HepG2 (cell line): ENCODE measurements at regions not wholly inside any gene's neighbourhood (a gene's known extent, or its start where the extent isn't known, plus 50 kb on each side); places are given as distances from the start of the nearest gene placed in this dataset.
"Not testable (repeated sequence)": the region's sequence is repeated elsewhere in the genome, so short reads cannot be mapped to it uniquely, and the experiment has no call there.

Experiments
- ATAC-seq: fragments of 200-7000 bp; cut with Tn5 transposase; 3 replicates; pipeline ENCODE4 v1.9.1; 2020; ENCODE audit warnings: mild to moderate bottlenecking, moderate library complexity
- BruUV-seq: library from RNA; stranded (reverse); fragments of 400-500 nt; replicated peaks from 2 replicates; lab custom pipeline; 2021; lab: Mats Ljungman, UMichigan
- CTCF ChIA-PET: fragments of 300-600 bp; formaldehyde crosslinking; extraction: SDS; loops from one replicate; lab custom pipeline; 2021; ENCODE audit warnings: low total read pairs, inconsistent platforms, low intra/inter-chr PET ratio; lab: Yijun Ruan, JAX
- POLR2A ChIA-PET: fragments of 350-600 bp; sonication (Branson Sonifier 250); formaldehyde crosslinking; loops from one replicate; lab custom pipeline; 2020; ENCODE audit warnings: antibody characterized with exemption, inconsistent platforms; lab: Yijun Ruan, JAX
- DNase-seq: peaks from one replicate; pipeline ENCODE4 v3.0.0-alpha.2; 2015; ENCODE audit warnings: low spot score
- FAIRE-seq: peaks from 3 replicates; lab custom pipeline; 2011; peaks lifted over from hg19 to GRCh38; lab: Jason Lieb, UNC
- H2AFZ ChIP-seq: one replicate; pipeline ENCODE4 v1.6.1; 2011; ENCODE audit warnings: low read length, inconsistent platforms
- H3K27ac ChIP-seq: fragments of 300-600 bp; 3 replicates; pipeline ENCODE4 v1.8.0; 2011; ENCODE audit warnings: mixed run types, mild to moderate bottlenecking, mixed read lengths, low read length, inconsistent platforms; ENCODE audit not compliant: insufficient read depth; ENCODE audit errors: extremely low read length
- H3K27me3 ChIP-seq, 2 experiments: fragments of 200-600 bp in 1 of 2; 2 replicates in 1 of 2; 3 replicates in 1 of 2; pipeline versions ENCODE4 v1.6.0 to v1.8.0; 2011; ENCODE audit warnings: low read length in 2 of 2, mild to moderate bottlenecking in 2 of 2, moderate library complexity in 2 of 2, inconsistent platforms in 1 of 2; ENCODE audit not compliant: insufficient read depth in 2 of 2, control insufficient read depth in 1 of 2
- H3K36me3 ChIP-seq, 2 experiments: fragments of 200-600 bp in 1 of 2; replicated peaks in 1 of 2; 2 replicates in 1 of 2; 3 replicates in 1 of 2; pipeline versions ENCODE4 v1.5.1 to v1.8.0; 2011; ENCODE audit warnings: low read length in 2 of 2, inconsistent platforms in 1 of 2; ENCODE audit not compliant: insufficient read depth in 2 of 2, control insufficient read depth in 1 of 2
- H3K4me1 ChIP-seq: 2 replicates; pipeline ENCODE4 v1.5.1; 2012; ENCODE audit warnings: low read length, inconsistent platforms; ENCODE audit not compliant: insufficient read depth
- H3K4me2 ChIP-seq: 2 replicates; pipeline ENCODE4 v1.6.0; 2011; ENCODE audit warnings: low read depth, low read length, inconsistent platforms
- H3K4me3 ChIP-seq, 3 experiments: fragments of 200-600 bp in 1 of 3; sonication (generic), shearing (Covaris generic) in 1 of 3; replicated peaks in 1 of 3; 2 replicates each; pipeline ENCODE4 v1.5.1; 2011 to 2016; ENCODE audit warnings: low read length in 3 of 3, inconsistent platforms in 2 of 3, low read depth in 2 of 3, mild to moderate bottlenecking in 2 of 3, control low read depth in 1 of 3, mixed read lengths in 1 of 3; ENCODE audit not compliant: insufficient read depth in 1 of 3
- H3K79me2 ChIP-seq: one replicate; pipeline ENCODE4 v1.6.1; 2011; ENCODE audit warnings: low read length, inconsistent platforms; ENCODE audit not compliant: insufficient read depth
- H3K9ac ChIP-seq: 2 replicates; pipeline ENCODE4 v1.6.0; 2011; ENCODE audit warnings: mild to moderate bottlenecking, low read depth, low read length, inconsistent platforms; ENCODE audit not compliant: insufficient read depth
- H3K9me3 ChIP-seq: 2 replicates; pipeline ENCODE4 v1.5.1; 2012; ENCODE audit warnings: mild to moderate bottlenecking, low read length
- H4K20me1 ChIP-seq: 2 replicates; pipeline ENCODE4 v1.6.0; 2011; ENCODE audit warnings: inconsistent platforms, mild to moderate bottlenecking, low read length, moderate library complexity; ENCODE audit not compliant: insufficient read depth
- NPAS2 ChIP-seq: sonication (generic); formaldehyde crosslinking; IDR thresholded peaks from 2 replicates; pipeline ENCODE4 v1.8.0; 2022; ENCODE audit warnings: mild to moderate bottlenecking, missing genetic modification reagents, borderline replicate concordance
- POLR2G ChIP-seq: fragments of 200-400 bp; formaldehyde crosslinking; IDR thresholded peaks from 2 replicates; pipeline ENCODE4 v1.6.1; 2018; ENCODE audit warnings: mild to moderate bottlenecking, low read depth, low read length, moderate library complexity
- RBFOX2 ChIP-seq: fragments of 200-400 bp; formaldehyde crosslinking; IDR thresholded peaks from 2 replicates; pipeline ENCODE4 v1.6.1; 2017; ENCODE audit warnings: low read depth, mild to moderate bottlenecking, low read length
- RFXANK ChIP-seq: IDR thresholded peaks from 2 replicates; pipeline ENCODE4 v1.6.1; 2016
- SRSF4 ChIP-seq: fragments of 200-400 bp; formaldehyde crosslinking; IDR thresholded peaks from one replicate; pipeline ENCODE4 v1.6.1; 2018; ENCODE audit warnings: mild to moderate bottlenecking, low read depth, low read length, moderate library complexity; ENCODE audit not compliant: poor library complexity, severe bottlenecking
- TEAD2 ChIP-seq: sonication (generic); formaldehyde crosslinking; IDR thresholded peaks from 2 replicates; pipeline ENCODE4 v1.9.0; 2021; ENCODE audit warnings: missing genetic modification reagents
- ZNF343 ChIP-seq: sonication (generic); formaldehyde crosslinking; IDR thresholded peaks from 2 replicates; pipeline ENCODE4 v1.4.0; 2020; ENCODE audit warnings: mild to moderate bottlenecking, missing genetic modification reagents
- ZNF776 ChIP-seq: sonication (generic); formaldehyde crosslinking; IDR thresholded peaks from 2 replicates; pipeline ENCODE4 v1.4.0; 2020; ENCODE audit warnings: mild to moderate bottlenecking, missing genetic modification reagents
- ZNF777 ChIP-seq: sonication (generic); formaldehyde crosslinking; IDR thresholded peaks from 2 replicates; pipeline ENCODE4 v1.4.0; 2020; ENCODE audit warnings: missing genetic modification reagents
- WGBS: methylation state at CpG from one replicate; pipeline ENCODE4 v1.1.6; 2017; ENCODE audit warnings: low lambda C conversion rate; 5-methylcytosine and 5-hydroxymethylcytosine counted together
- in situ Hi-C: cut with HindIII; loops from 2 replicates; pipeline ENCODE4 v1.10.0; 2017; ENCODE audit warnings: low pct_unique_long_range_greater_than_20kb; ENCODE audit not compliant: extremely low pct_ligation_motif_present
- intact Hi-C: fragments of 100-400 bp; cut with micrococcal nuclease; formaldehyde crosslinking; loops from one replicate; pipeline ENCODE4 v1.10.0; 2022; ENCODE audit not compliant: unreplicated experiment
- TF ChIP-seq, protein P1 (sequence below): IDR thresholded peaks from 2 replicates; pipeline ENCODE4 v1.6.1; 2016; ENCODE audit warnings: low read depth, missing genetic modification reagents, missing compliant biosample characterization
- TF ChIP-seq, protein P2 (sequence below): sonication (generic); formaldehyde crosslinking; IDR thresholded peaks from 2 replicates; pipeline ENCODE4 v1.4.0; 2020; ENCODE audit warnings: missing genetic modification reagents, mild to moderate bottlenecking, borderline replicate concordance

DNA sequence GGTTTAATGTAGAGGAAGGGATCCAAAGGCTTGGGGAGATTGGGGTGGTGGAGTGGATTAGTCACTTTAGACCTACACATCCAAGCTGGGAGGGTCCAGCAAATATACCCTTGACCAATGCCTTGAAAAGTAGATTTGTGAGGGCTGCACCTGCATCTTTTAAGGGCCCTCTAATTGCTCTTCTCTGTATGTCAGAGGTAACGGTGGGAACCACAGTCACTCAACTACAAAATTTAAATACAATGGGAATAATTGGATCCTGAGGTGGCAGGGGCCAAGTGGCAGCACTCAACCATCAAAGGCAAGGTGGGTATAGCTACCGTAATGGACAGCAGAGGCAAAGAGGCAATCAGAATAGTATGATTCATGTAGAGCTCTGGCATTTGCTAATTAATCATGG lies 833.7 kb upstream of the ARRDC3 start:
- in situ Hi-C loops, BruUV-seq, H3K36me3 ChIP-seq, H3K4me3 ChIP-seq, intact Hi-C loops, H3K27me3 ChIP-seq, H3K27ac ChIP-seq, DNase-seq, H2AFZ ChIP-seq, H3K4me1 ChIP-seq, H3K9me3 ChIP-seq, POLR2A ChIA-PET, FAIRE-seq, H3K9ac ChIP-seq, H4K20me1 ChIP-seq, H3K79me2 ChIP-seq, H3K4me2 ChIP-seq, CTCF ChIA-PET, ATAC-seq: not testable (repeated sequence)
- 25% methylated on average over 2 of the region's 2 CpGs for WGBS

DNA sequence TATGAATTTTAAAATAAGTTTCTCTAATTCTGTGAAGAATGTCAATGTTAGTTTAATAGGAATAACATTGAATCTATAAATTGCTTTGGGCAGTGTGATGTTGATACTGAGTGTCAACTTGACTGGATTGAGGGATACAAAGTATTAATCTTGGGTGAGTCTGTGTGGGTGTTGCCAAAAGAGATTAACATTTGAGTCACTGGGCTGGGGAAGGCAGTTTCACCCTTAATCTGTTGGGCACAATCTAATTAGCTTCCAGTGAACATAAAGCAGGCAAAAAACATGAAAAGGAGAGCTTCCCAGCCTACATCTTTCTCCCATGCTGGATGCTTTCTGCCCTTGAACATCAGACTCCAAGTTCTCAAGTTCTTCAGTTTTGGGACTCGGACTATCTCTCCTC lies 832.0 kb upstream of the ARRDC3 start:
- CTCF ChIA-PET: no interaction called here
- WGBS: 47% methylated on average over 1 of the region's 1 CpG
- in situ Hi-C loops: no loop called here

More for the DNA sequence above, 832.0 kb upstream of the ARRDC3 start:
- no peak overlapping the region for H2AFZ ChIP-seq
- no TSS peak for BruUV-seq
- no peaks in the 10 kb centered on the region for H4K20me1 ChIP-seq
- DNase-seq: no peak
- no peaks in the 10 kb centered on the region for H3K4me1 ChIP-seq
- H3K9me3 ChIP-seq: no peaks in the 10 kb centered on the region
- TF ChIP-seq ZNF343 (CRISPR knock-in tag) (no peak), ZNF776 (CRISPR knock-in tag) (no peak), NPAS2 (CRISPR knock-in tag) (no peak), POLR2G (no peak), TEAD2 (CRISPR knock-in tag) (no peak), RFXANK (no peak), SRSF4 (no peak), RBFOX2 (no peak), ZNF777 (CRISPR knock-in tag) (no peak)
- TF ChIP-seq, protein P1, sequence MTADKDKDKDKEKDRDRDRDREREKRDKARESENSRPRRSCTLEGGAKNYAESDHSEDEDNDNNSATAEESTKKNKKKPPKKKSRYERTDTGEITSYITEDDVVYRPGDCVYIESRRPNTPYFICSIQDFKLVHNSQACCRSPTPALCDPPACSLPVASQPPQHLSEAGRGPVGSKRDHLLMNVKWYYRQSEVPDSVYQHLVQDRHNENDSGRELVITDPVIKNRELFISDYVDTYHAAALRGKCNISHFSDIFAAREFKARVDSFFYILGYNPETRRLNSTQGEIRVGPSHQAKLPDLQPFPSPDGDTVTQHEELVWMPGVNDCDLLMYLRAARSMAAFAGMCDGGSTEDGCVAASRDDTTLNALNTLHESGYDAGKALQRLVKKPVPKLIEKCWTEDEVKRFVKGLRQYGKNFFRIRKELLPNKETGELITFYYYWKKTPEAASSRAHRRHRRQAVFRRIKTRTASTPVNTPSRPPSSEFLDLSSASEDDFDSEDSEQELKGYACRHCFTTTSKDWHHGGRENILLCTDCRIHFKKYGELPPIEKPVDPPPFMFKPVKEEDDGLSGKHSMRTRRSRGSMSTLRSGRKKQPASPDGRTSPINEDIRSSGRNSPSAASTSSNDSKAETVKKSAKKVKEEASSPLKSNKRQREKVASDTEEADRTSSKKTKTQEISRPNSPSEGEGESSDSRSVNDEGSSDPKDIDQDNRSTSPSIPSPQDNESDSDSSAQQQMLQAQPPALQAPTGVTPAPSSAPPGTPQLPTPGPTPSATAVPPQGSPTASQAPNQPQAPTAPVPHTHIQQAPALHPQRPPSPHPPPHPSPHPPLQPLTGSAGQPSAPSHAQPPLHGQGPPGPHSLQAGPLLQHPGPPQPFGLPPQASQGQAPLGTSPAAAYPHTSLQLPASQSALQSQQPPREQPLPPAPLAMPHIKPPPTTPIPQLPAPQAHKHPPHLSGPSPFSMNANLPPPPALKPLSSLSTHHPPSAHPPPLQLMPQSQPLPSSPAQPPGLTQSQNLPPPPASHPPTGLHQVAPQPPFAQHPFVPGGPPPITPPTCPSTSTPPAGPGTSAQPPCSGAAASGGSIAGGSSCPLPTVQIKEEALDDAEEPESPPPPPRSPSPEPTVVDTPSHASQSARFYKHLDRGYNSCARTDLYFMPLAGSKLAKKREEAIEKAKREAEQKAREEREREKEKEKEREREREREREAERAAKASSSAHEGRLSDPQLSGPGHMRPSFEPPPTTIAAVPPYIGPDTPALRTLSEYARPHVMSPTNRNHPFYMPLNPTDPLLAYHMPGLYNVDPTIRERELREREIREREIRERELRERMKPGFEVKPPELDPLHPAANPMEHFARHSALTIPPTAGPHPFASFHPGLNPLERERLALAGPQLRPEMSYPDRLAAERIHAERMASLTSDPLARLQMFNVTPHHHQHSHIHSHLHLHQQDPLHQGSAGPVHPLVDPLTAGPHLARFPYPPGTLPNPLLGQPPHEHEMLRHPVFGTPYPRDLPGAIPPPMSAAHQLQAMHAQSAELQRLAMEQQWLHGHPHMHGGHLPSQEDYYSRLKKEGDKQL (CRISPR knock-in tag): no peak
- TF ChIP-seq, protein P2, sequence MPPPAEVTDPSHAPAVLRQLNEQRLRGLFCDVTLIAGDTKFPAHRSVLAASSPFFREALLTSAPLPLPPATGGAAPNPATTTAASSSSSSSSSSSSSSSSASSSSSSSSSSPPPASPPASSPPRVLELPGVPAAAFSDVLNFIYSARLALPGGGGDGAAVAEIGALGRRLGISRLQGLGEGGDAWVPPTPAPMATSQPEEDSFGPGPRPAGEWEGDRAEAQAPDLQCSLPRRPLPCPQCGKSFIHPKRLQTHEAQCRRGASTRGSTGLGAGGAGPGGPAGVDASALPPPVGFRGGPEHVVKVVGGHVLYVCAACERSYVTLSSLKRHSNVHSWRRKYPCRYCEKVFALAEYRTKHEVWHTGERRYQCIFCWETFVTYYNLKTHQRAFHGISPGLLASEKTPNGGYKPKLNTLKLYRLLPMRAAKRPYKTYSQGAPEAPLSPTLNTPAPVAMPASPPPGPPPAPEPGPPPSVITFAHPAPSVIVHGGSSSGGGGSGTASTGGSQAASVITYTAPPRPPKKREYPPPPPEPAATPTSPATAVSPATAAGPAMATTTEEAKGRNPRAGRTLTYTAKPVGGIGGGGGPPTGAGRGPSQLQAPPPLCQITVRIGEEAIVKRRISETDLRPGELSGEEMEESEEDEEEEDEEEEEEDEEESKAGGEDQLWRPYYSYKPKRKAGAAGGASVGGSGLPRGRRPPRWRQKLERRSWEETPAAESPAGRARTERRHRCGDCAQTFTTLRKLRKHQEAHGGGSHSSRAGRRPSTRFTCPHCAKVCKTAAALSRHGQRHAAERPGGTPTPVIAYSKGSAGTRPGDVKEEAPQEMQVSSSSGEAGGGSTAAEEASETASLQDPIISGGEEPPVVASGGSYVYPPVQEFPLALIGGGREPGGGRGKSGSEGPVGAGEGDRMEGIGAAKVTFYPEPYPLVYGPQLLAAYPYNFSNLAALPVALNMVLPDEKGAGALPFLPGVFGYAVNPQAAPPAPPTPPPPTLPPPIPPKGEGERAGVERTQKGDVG: no peak
- TF ChIP-seq, all 625 proteins: peak for 0
- ATAC-seq (no peak), FAIRE-seq (no peak)
- H3K36me3 ChIP-seq: no peaks in the 10 kb centered on the region
- H3K4me2 ChIP-seq: no peak overlapping the region
- H3K27ac ChIP-seq: no peak overlapping the region
- H3K9ac ChIP-seq: no peak overlapping the region
- no peaks in the 10 kb centered on the region for H3K27me3 ChIP-seq
- H3K4me3 ChIP-seq: no peak overlapping the region
- intact Hi-C loops: no loop called here
- POLR2A ChIA-PET: no interaction called here
- H3K79me2 ChIP-seq: no peaks in the 10 kb centered on the region
